SK-N-SH (cell line): ENCODE measurements at regions not wholly inside any gene's neighbourhood (a gene's known extent, or its start where the extent isn't known, plus 50 kb on each side); places are given as distances from the start of the nearest gene placed in this dataset.

ENCODE experiments used
- CTCF ChIA-PET: fragments of 300-600, 350-600 bp; formaldehyde crosslinking; extraction: SDS; loops from one replicate; lab custom pipeline; 2021; lab: Yijun Ruan, JAX
- POLR2A ChIA-PET: fragments of 350-600 bp; sonication (Branson Sonifier 250); formaldehyde crosslinking; extraction: SDS; loops from one replicate; lab custom pipeline; 2020; ENCODE audit warnings: antibody characterized with exemption, inconsistent platforms; lab: Yijun Ruan, JAX
- DNase-seq: peaks from one replicate; pipeline ENCODE4 v3.0.0; 2012
- H2AFZ ChIP-seq: fragments of 200-600 bp; sonication (generic); 2 replicates; pipeline ENCODE4 v1.8.1; 2016; ENCODE audit warnings: antibody characterized with exemption, mild to moderate bottlenecking, low read depth
- H3F3A ChIP-seq: fragments of 200-600 bp; sonication (generic); replicated peaks from 2 replicates; pipeline ENCODE3; 2016; ENCODE audit warnings: antibody characterized with exemption, mild to moderate bottlenecking; ENCODE audit not compliant: insufficient read depth
- H3K27ac ChIP-seq, 2 experiments: fragments of 200-500 bp in 1 of 2; fragments of 200-600 bp in 1 of 2; sonication (Bioruptor generic) in 1 of 2; sonication (generic), shearing (Covaris generic) in 1 of 2; 2 replicates each; pipeline versions ENCODE4 v1.5.1 to v1.6.1; 2014 to 2016; ENCODE audit warnings: low read depth in 2 of 2, inconsistent platforms in 1 of 2, low read length in 1 of 2, mild to moderate bottlenecking in 1 of 2, mixed read lengths in 1 of 2
- H3K27me3 ChIP-seq: fragments of 200-600 bp; sonication (generic), shearing (Covaris generic); 2 replicates; pipeline ENCODE4 v1.6.1; 2016; ENCODE audit warnings: mixed run types; ENCODE audit not compliant: insufficient read depth
- H3K36me3 ChIP-seq, 2 experiments: fragments of 200-500 bp in 1 of 2; fragments of 200-600 bp in 1 of 2; sonication (Bioruptor generic) in 1 of 2; sonication (generic) in 1 of 2; replicated peaks in 1 of 2; 2 replicates each; pipeline versions ENCODE3 to v1.5.1; 2014 to 2016; ENCODE audit warnings: low read length in 1 of 2, mild to moderate bottlenecking in 1 of 2; ENCODE audit not compliant: insufficient read depth in 2 of 2, control insufficient read depth in 1 of 2
- H3K4me1 ChIP-seq, 2 experiments: fragments of 200-500 bp in 1 of 2; fragments of 200-600 bp in 1 of 2; sonication (Bioruptor generic) in 1 of 2; sonication (generic), shearing (Covaris generic) in 1 of 2; 2 replicates each; pipeline versions ENCODE4 v1.5.1 to v1.6.1; 2014 to 2016; ENCODE audit warnings: low read depth in 1 of 2, low read length in 1 of 2, mixed run types in 1 of 2; ENCODE audit not compliant: insufficient read depth in 2 of 2, control insufficient read depth in 1 of 2
- H3K4me2 ChIP-seq: fragments of 200-600 bp; sonication (generic), shearing (Covaris generic); 2 replicates; pipeline ENCODE4 v1.6.1; 2017; ENCODE audit warnings: mixed run types
- H3K4me3 ChIP-seq, 2 experiments: fragments of 200-500 bp in 1 of 2; fragments of 200-600 bp in 1 of 2; sonication (Bioruptor generic) in 1 of 2; sonication (generic), shearing (Covaris generic) in 1 of 2; 2 replicates each; pipeline versions ENCODE4 v1.5.1 to v1.8.1; 2014 to 2016; ENCODE audit warnings: low read depth in 2 of 2, inconsistent platforms in 1 of 2, low read length in 1 of 2, mild to moderate bottlenecking in 1 of 2, mixed read lengths in 1 of 2, moderate library complexity in 1 of 2
- H3K79me2 ChIP-seq: fragments of 200-600 bp; sonication (generic); 2 replicates; pipeline ENCODE4 v1.8.1; 2017; ENCODE audit warnings: mild to moderate bottlenecking; ENCODE audit not compliant: insufficient read depth
- H3K9ac ChIP-seq: fragments of 200-600 bp; sonication (generic); 2 replicates; pipeline ENCODE4 v1.6.1; 2017; ENCODE audit warnings: mixed run types
- H3K9me2 ChIP-seq: fragments of 200-600 bp; sonication (generic); 2 replicates; pipeline ENCODE4 v1.6.1; 2017; ENCODE audit warnings: mixed run types
- H3K9me3 ChIP-seq: fragments of 200-600 bp; sonication (generic); 2 replicates; pipeline ENCODE4 v1.6.1; 2017; ENCODE audit warnings: mixed run types, mild to moderate bottlenecking, moderate library complexity
- H4K20me1 ChIP-seq: fragments of 200-600 bp; sonication (generic); 2 replicates; pipeline ENCODE4 v1.6.1; 2017; ENCODE audit warnings: mild to moderate bottlenecking, mixed run types; ENCODE audit not compliant: insufficient read depth
- CHD2 ChIP-seq: fragments of 150-350 bp; IDR thresholded peaks from 2 replicates; pipeline ENCODE4 v1.6.1; 2018; ENCODE audit warnings: low read length; ENCODE audit not compliant: partially characterized antibody
- ELF1 ChIP-seq: IDR thresholded peaks from 2 replicates; pipeline ENCODE4 v1.4.0; 2012
- FOSL2 ChIP-seq: IDR thresholded peaks from 2 replicates; pipeline ENCODE4 v1.4.0; 2012; ENCODE audit warnings: low read depth, mild to moderate bottlenecking, moderate library complexity, borderline replicate concordance
- GABPA ChIP-seq: IDR thresholded peaks from 2 replicates; pipeline ENCODE4 v1.4.0; 2012; ENCODE audit warnings: low read depth, mild to moderate bottlenecking
- GATA2 ChIP-seq: sonication (generic); formaldehyde crosslinking; IDR thresholded peaks from 2 replicates; pipeline ENCODE4 v1.5.0; 2020; ENCODE audit warnings: mild to moderate bottlenecking, missing genetic modification reagents
- NFIC ChIP-seq: IDR thresholded peaks from 2 replicates; pipeline ENCODE4 v1.4.0; 2012; ENCODE audit warnings: borderline replicate concordance
- NRF1 ChIP-seq: IDR thresholded peaks from 2 replicates; pipeline ENCODE4 v1.6.1; 2012; ENCODE audit warnings: low read depth, mild to moderate bottlenecking, low read length
- POLR2AphosphoS5 ChIP-seq: IDR thresholded peaks from 2 replicates; pipeline ENCODE4 v1.6.1; 2012; ENCODE audit warnings: low read depth, low read length
- RAD21 ChIP-seq: IDR thresholded peaks from 2 replicates; pipeline ENCODE4 v1.6.1; 2012; ENCODE audit warnings: mild to moderate bottlenecking, low read length
- RCOR1 ChIP-seq: fragments of 150-350 bp; IDR thresholded peaks from 2 replicates; pipeline ENCODE4 v1.6.1; 2017; ENCODE audit warnings: antibody characterized with exemption, low read length
- TEAD4 ChIP-seq: IDR thresholded peaks from 2 replicates; pipeline ENCODE4 v1.4.0; 2012; ENCODE audit warnings: mild to moderate bottlenecking, borderline replicate concordance; ENCODE audit not compliant: insufficient read depth
- YY1 ChIP-seq: IDR thresholded peaks from 2 replicates; pipeline ENCODE4 v1.4.0; 2012; ENCODE audit warnings: low read depth, mild to moderate bottlenecking
- WGBS: methylation state at CpG from one replicate; pipeline ENCODE4 v1.1.6; 2017; ENCODE audit warnings: low lambda C conversion rate; 5-methylcytosine and 5-hydroxymethylcytosine counted together
- TF ChIP-seq, protein P1 (sequence below): fragments of 150-350 bp; IDR thresholded peaks from 2 replicates; pipeline ENCODE4 v1.6.1; 2017; ENCODE audit warnings: antibody characterized with exemption, low read length, low read depth, borderline replicate concordance
- TF ChIP-seq, protein P2 (sequence below): fragments of 200-600 bp; sonication (generic); IDR thresholded peaks from 2 replicates; pipeline ENCODE4 v1.6.1; 2017; ENCODE audit warnings: antibody characterized with exemption, mild to moderate bottlenecking, moderate library complexity
- TF ChIP-seq, protein P3 (sequence below): IDR thresholded peaks from 2 replicates; pipeline ENCODE4 v1.4.0; 2012; ENCODE audit warnings: low read depth
- TF ChIP-seq, protein P4 (sequence below): IDR thresholded peaks from 2 replicates; pipeline ENCODE4 v1.4.0; 2012; ENCODE audit warnings: low read depth, borderline replicate concordance

DNA sequence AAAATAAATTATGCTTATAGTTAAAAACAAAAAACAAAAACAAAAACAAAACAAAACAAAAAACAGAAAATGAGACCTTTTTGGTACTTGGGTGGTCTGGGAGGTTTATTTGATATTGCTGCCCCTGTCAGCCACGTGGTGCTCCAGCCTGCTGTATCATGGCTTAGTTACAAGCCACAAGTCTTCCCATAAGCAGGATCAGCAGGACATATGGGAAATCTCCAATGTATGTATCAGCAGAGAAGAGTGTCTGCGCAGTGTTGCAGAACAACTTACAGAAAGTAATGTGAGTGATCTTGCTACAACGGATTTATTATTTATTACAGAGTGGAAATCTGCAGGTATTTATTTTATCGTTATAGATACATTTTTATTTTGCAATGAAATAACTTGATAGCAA, 423.0 kb upstream of the TMPRSS15 start:
- no peak overlapping the region for H3K9ac ChIP-seq
- TF ChIP-seq, protein P1, sequence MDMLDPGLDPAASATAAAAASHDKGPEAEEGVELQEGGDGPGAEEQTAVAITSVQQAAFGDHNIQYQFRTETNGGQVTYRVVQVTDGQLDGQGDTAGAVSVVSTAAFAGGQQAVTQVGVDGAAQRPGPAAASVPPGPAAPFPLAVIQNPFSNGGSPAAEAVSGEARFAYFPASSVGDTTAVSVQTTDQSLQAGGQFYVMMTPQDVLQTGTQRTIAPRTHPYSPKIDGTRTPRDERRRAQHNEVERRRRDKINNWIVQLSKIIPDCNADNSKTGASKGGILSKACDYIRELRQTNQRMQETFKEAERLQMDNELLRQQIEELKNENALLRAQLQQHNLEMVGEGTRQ, result no peak
- TF ChIP-seq GATA2 (no peak), NFIC (no peak), ELF1 (no peak), RCOR1 (no peak)
- TF ChIP-seq, protein P2, sequence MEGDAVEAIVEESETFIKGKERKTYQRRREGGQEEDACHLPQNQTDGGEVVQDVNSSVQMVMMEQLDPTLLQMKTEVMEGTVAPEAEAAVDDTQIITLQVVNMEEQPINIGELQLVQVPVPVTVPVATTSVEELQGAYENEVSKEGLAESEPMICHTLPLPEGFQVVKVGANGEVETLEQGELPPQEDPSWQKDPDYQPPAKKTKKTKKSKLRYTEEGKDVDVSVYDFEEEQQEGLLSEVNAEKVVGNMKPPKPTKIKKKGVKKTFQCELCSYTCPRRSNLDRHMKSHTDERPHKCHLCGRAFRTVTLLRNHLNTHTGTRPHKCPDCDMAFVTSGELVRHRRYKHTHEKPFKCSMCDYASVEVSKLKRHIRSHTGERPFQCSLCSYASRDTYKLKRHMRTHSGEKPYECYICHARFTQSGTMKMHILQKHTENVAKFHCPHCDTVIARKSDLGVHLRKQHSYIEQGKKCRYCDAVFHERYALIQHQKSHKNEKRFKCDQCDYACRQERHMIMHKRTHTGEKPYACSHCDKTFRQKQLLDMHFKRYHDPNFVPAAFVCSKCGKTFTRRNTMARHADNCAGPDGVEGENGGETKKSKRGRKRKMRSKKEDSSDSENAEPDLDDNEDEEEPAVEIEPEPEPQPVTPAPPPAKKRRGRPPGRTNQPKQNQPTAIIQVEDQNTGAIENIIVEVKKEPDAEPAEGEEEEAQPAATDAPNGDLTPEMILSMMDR, result no peak
- TF ChIP-seq, protein P3, sequence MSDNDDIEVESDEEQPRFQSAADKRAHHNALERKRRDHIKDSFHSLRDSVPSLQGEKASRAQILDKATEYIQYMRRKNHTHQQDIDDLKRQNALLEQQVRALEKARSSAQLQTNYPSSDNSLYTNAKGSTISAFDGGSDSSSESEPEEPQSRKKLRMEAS, result no peak
- TF ChIP-seq, all 33 proteins: peak for 0
- Histone ChIP-seq H3K9me3 (no peaks in the 10 kb centered on the region), H2AFZ (no peak overlapping the region), H3K4me1 (no peaks in the 10 kb centered on the region), H3K4me2 (no peak overlapping the region), H3K9me2 (no peaks in the 10 kb centered on the region), H3K27ac (no peak overlapping the region), H3F3A (no peaks in the 10 kb centered on the region), H3K36me3 (no peaks in the 10 kb centered on the region), H4K20me1 (no peaks in the 10 kb centered on the region), H3K79me2 (no peaks in the 10 kb centered on the region), H3K27me3 (no peaks in the 10 kb centered on the region), H3K4me3 (no peak overlapping the region)
- CTCF ChIA-PET, result no interaction called here
- POLR2A ChIA-PET, result no interaction called here
- no peak for DNase-seq
- WGBS, result 15% methylated on average over 4 of the region's 4 CpGs

DNA sequence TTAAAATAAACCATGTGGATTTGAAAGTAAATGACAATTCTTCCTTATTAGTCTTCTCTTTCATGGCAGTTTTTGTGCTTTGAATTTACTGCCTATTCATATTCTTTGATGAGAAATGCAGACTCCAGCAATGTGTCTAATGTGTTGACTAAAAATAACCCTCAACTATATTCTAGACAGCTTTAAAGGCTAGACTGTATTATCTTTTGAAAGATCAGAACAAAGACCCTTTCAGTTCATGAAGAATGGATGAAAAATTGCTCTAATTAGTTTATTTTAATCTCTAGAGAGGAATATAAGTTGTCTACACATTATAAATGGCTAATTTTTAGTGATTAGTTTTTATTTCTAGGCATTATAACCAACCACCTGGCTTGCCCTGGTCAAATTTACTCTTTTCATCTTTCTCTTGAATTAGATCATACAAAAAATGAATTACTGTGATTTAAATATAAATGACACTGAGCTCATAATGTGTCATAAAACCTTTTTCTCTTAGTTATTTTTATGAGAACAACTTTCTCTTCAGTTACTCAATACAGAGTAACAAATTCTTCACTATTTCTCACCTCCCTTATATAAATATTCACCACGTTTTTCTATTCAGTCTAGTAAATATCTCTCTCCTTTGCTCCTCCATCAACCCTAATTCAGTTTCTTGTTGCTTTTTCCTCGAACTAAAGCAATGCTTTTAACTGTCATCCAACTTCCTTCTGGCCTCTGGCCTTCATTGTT, 428.5 kb upstream of the TMPRSS15 start:
- Histone ChIP-seq H2AFZ (no peak overlapping the region), H3K79me2 (no peaks in the 10 kb centered on the region), H3K4me2 (no peak overlapping the region), H3K9me3 (no peaks in the 10 kb centered on the region), H3K9ac (no peak overlapping the region), H3F3A (no peaks in the 10 kb centered on the region), H4K20me1 (no peaks in the 10 kb centered on the region), H3K4me3 (no peak overlapping the region), H3K9me2 (no peaks in the 10 kb centered on the region), H3K27me3 (no peaks in the 10 kb centered on the region), H3K36me3 (no peaks in the 10 kb centered on the region), H3K4me1 (no peaks in the 10 kb centered on the region), H3K27ac (no peak overlapping the region)
- POLR2A ChIA-PET, result no interaction called here
- 3% methylated on average over 2 of the region's 2 CpGs for WGBS
- CTCF ChIA-PET, result no interaction called here
- no peak for DNase-seq
- no peak for TF ChIP-seq FOSL2
- TF ChIP-seq YY1, result no peak
- TF ChIP-seq, protein P1, result no peak
- no peak for TF ChIP-seq GABPA
- no peak for TF ChIP-seq RAD21
- no peak for TF ChIP-seq NRF1
- TF ChIP-seq CHD2, result no peak
- no peak for TF ChIP-seq TEAD4
- TF ChIP-seq, protein P4, sequence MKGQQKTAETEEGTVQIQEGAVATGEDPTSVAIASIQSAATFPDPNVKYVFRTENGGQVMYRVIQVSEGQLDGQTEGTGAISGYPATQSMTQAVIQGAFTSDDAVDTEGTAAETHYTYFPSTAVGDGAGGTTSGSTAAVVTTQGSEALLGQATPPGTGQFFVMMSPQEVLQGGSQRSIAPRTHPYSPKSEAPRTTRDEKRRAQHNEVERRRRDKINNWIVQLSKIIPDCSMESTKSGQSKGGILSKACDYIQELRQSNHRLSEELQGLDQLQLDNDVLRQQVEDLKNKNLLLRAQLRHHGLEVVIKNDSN, result no peak
- TF ChIP-seq POLR2AphosphoS5, result no peak
- no peak for TF ChIP-seq ELF1
- TF ChIP-seq, protein P2, result no peak
- no peak for TF ChIP-seq GATA2
